HG02840 (cell line): ENCODE measurements at regions not wholly inside any gene's neighbourhood (a gene's known extent, or its start where the extent isn't known, plus 50 kb on each side); places are given as distances from the start of the nearest gene placed in this dataset.
"Not testable (repeated sequence)": the region's sequence is repeated elsewhere in the genome, so short reads cannot be mapped to it uniquely, and the experiment has no call there.

Source experiments
- ATAC-seq: cut with Tn5 transposase; IDR thresholded peaks from one replicate; pipeline ENCODE4 v1.9.1; 2021; ENCODE audit warnings: mild to moderate bottlenecking, moderate library complexity, moderate number of reproducible peaks; ENCODE audit not compliant: unreplicated experiment, low FRiP score

DNA sequence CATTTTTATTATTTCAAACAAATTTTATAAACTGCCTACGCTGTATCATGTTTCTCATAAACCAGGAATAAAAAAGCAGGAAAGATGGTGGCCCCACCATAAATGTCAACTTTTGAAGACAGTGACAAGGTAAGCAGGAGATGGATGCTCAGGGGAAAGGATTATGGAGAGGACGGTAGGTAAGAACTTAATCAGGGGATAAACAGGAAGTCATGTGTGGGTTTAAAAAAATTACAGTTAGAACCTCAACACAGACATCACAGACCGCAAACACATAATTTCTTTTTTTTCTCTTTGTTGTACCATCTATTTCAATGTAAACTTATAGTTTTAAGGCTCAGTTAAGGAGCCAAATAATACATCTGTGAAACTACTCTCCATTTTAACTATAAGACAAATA, 575.2 kb upstream of the SLC8A1 start:
- no peak for ATAC-seq

DNA sequence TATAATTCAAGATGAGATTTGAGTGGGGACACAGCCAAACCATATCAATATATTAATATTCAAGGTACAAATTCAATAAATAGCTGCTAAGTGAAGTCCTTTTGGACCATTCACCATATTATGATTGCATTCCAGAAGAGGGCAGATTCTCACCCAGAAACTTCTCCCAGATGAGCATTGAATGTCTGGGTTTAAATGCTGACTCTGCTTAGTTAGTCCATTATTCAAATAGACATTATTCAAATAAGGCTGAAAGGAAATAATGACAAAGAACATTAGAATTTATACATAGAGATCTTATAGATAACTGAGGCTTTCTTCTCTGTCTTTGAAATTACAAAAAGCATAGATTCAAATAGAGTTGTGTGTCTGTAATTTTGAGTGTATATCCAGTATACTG, 579.4 kb upstream of the SLC8A1 start:
- ATAC-seq, result no peak

DNA sequence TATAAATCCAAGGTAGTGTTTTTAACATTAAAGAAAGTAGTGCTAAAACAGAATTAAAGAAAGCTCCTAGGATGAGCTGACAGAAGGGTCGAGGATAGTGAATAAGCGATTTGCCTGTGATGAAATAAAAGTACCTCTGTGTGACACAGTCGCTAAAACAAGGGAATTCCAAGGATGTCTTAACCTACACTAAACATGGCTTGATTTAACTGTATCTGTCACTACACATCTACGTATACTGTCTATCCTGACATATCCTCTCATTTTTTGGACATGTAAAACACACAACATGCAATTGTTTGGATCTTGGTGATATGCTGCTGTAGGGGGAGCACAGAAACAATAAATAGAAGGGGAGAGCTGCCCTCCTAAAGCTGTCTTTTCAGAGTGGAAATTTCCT, 580.8 kb upstream of the SLC8A1 start:
- ATAC-seq, result no peak

DNA sequence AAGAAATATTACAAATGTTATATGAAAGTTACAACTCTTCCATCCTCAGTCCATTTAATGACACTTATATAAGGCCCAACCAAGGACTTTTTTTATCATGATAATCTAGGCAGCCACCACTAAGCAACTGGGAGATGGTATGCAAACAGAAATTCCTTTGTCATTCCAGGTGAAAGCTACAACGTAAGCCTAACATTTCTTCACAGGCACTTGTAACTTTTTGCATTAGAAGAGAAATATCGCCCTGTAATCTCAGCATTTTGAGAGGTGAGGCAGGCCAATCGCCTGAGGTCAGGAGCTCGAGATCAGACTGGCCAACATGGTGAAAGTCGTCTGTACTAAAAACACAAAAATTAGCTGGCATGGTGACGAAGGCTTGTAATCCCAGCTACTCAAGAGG, 581.2 kb upstream of the SLC8A1 start:
- ATAC-seq, result no peak

DNA sequence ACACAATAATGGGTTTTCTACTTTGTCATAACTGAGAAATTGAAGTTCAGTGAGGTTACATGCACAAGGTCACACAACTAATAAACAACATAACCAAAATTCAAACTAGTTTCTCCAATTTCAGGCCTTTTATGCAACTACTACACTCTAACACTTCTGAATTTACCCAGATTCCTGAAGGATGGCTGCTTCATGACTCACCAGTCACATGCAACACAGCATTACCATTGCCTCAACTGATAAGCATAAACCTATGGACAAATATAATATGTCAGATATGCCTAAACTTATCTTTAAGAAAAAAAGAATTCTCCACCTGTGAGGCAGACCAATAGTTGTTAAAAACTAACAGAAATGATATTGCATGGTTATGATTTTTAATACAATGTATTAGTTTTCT, 586.5 kb upstream of the SLC8A1 start:
- ATAC-seq, result no peak

DNA sequence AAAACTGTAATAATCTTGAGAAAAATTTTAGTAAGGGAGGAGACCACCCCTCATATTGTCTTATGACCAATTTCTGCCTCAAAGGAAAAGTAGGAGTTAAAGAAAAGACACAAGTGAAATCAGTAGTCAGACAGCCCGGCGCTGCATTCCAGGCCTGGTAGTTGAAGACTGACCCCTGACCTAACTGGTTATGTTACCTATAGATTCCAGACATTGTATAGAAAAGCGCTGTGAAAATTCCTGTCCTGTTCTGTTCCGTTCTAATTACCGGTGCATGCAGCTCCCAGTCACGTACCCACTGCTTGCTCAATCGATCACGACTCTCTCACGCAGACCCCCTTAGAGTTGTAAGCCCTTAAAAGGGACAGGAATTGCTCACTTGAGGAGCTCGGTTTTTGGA, 587.9 kb upstream of the SLC8A1 start:
- not testable (repeated sequence) for ATAC-seq

DNA sequence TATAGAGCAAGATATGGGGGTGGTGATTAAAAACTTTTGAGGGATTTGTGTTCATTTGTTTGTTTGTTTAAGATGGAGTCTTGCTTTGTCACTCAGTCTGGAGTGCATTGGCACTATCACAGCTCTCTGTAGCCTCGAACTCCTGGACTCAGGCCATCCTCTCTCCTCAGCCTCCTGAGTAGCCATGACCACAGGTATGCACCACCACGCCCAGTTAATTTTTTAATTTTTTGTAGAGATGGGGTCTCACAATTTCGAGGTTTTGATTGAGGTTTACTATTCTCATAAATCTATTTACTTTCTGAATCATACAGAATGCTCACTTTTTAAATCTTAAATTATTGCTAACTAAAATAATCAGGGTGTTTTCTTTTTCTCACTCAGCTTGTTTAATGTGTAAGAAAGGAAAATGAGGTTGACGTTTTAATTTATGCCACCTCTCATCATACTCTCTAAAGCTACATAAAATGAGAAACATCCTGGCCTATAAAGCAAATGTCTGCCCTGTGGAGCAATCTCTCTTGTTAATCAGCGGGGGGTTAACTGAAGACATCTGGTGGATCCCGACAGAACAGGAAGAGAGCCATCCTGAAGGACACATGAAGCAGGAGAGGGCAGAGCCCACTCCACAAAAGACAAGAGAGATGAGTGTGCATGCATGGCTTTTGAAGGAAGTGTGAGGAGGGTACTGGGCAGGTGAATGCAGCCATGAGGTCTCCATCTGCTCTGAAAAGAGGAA, 589.1 kb upstream of the SLC8A1 start:
- ATAC-seq, result no peak

DNA sequence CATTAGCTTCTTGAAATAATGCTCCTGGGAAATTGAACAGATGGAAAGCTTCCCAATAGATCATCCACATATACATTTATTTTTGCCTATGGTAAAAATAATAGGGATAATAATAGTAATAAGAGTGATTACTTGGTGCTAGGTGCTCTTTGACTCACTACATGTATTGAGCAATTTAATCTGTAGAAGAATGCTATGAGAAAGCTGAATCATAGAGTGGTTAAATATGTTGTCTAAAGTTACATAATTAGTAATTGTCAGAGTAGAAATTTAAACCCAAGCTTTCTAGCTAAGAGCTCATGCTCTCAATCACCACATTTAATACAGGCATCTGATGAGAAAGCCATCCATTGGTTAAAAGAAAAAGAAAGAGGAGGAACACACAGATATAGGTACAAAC, 590.5 kb upstream of the SLC8A1 start:
- ATAC-seq, result no peak

DNA sequence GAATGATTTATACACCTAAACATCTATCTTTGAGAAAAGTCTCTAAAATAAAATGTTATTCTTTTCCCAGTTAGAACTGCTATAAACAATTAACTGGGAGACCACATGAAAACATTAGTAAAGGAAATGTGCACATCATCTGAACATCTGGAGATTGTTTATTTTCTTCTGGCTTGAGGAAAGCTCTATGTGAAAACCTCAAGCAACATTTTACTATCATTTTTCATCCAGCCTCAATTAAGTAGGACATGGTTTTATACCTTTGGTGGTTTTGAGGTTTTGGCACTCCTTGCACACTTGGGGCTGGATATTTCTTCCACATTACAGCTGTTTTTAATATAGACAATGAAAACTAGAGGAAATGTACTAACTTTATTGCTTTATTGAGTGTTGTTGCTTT, 609.5 kb upstream of the SLC8A1 start:
- ATAC-seq, result no peak

DNA sequence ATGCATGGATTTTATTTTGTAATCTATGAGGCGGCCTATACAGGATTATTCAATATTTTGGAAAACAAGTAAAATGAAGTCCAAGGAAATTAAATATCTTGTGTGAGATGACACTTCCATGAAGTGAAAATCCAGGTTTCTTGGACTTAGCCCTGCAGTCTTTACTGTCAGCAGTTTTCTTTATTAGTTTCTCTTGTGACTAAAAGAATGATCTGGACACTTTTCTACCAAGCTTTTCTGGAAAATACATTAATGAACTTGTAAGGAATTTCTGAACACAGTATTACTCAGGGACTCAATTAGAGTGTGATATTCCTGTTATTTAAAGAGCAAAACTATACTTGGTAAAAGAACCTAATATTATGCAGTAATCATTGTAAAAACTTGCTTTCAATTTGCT, 610.4 kb upstream of the SLC8A1 start:
- no peak for ATAC-seq

DNA sequence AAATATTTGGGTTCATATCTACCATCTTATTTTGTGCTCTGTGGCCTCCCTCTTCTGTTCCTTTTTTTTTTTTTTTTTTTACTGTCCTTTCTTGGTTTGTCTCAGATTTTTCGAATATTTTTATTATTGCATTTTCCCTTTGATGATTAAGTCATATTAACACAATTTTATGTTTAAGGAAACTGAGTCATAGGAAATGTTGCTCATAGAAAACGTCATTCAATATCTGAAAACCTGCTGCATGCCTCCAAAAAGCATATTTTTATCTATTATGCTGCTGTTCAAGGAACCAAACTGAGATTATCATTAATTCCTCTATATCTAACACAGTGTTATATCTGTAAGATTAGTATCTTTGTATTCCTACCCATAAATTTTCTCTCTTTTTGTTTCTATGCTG, 614.3 kb upstream of the SLC8A1 start:
- no peak for ATAC-seq

DNA sequence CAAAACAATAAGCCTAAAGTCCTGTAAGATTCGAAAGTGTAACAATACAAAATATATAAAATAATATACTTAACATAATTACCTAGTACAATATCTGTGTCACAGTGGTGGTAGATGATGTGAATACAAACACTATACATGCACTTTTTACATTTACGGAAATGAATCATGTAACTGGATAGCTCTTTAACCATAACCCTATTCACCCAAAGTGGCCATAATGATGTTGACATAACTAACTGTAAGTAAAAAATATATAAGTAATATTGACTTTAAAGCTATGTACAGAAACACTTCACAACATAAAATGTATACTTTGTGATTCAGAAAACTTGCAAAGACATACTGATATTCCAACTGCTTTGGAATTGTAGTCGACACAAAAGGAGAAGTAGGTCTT, 616.9 kb upstream of the SLC8A1 start:
- no peak for ATAC-seq

DNA sequence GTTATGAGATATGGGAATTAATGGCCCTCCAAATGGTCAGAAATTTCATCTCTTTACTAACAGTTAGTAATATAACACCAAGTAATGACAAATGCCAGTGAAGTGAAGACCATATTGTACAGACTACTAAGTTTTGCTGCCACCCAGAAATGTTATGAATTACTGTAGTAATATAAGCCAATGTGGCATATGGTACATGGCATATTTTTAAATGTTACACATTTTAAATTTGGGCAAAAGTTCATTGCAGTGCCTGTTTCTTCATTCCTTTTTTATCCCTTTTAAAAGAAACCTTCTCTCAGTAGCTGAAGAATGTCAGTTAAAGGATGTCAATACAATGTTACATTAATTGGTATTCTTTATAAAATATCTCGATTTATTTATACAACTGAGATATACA, 626.5 kb upstream of the SLC8A1 start:
- ATAC-seq, result no peak

DNA sequence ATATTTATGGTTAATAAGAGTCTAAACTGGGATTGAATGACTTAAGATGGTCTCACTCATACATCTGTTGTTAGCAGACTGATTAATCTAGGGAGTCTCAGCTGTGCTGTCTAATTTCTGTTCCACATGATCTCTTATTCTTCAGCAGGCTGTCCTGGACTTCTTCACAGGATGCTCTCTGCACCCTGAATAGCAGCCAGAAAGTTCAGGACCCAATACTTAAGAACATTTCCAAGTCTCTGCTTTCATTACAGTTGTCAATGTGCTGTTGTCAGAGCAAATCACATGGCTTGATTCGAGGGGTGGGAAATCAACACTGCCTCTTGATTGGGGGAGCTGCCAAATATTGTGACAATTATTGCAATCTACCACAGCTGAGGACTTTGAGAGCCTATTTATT, 627.1 kb upstream of the SLC8A1 start:
- ATAC-seq, result no peak

DNA sequence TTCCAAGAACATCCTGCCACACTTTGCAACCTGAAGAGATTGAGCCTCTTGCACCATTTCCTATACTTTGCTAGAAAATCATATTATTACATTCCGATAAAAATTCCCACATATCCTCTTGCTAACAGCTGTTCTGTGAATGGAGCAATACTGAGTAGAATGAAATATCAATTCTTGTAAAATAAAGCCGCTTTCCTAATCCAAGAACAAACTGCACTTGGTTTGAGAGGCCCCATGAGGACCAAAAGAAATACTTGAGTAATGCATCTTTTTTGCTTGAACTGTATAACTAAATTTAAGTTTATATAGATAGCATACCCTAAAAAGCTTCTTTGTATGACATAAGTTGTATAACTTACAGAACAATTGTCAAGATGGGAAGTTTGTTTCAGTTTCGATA, 632.4 kb upstream of the SLC8A1 start:
- no peak for ATAC-seq

DNA sequence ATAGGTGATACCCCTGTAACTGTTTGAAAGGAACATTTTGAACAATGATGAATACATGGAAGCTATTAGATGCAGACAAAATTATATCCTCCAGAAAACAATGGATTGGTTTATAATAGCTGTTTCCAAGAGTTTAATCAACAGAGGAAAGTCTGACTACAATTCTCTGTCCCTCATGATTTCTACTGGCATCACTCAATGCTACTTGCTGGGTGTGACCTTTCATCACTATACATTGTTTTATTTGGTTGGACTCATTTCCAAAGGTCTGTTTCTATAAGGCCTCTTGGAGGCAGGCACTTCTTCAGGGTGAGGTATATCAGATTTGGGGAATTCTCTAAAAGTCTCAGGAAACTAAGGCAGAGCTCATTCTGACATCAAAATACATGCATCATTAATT, 636.1 kb upstream of the SLC8A1 start:
- ATAC-seq, result no peak

DNA sequence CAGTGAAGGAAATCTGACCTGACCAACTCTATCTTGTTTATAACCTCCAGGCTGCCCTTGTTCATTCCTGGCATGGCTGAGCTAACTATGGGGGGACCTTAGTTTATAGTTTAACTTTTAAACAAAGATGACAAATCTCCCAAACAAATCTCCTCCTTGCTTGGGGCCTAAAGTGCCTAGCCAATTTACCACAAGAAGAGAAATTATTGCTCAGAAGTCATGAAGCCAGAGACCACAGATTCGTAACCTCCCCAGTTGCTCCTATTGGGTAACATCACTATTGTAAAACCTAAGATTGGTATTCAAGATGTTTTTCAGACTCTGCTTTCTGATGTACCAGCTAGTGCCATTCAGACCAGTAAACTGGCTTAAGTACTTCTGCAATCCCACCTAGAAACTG, 649.4 kb upstream of the SLC8A1 start:
- no peak for ATAC-seq

DNA sequence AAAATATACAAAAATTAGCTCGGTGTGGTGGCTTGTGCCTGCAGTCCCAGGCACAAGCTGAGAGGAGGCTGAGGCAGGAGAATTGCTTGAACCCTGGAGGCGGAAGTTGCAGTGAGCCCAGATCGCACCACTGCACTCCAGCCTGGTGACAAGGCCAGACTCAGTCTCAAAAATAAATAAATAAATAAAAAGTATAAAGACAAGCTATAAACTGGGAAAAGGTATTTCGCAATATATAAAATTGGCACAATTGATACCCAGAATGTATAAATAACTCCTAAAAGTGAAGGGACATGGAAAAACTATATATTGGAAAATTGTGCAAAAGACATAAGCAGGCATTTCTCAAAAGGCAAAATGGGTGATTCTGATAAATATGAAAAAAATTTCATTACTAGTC, 657.9 kb upstream of the SLC8A1 start:
- ATAC-seq, result no peak

DNA sequence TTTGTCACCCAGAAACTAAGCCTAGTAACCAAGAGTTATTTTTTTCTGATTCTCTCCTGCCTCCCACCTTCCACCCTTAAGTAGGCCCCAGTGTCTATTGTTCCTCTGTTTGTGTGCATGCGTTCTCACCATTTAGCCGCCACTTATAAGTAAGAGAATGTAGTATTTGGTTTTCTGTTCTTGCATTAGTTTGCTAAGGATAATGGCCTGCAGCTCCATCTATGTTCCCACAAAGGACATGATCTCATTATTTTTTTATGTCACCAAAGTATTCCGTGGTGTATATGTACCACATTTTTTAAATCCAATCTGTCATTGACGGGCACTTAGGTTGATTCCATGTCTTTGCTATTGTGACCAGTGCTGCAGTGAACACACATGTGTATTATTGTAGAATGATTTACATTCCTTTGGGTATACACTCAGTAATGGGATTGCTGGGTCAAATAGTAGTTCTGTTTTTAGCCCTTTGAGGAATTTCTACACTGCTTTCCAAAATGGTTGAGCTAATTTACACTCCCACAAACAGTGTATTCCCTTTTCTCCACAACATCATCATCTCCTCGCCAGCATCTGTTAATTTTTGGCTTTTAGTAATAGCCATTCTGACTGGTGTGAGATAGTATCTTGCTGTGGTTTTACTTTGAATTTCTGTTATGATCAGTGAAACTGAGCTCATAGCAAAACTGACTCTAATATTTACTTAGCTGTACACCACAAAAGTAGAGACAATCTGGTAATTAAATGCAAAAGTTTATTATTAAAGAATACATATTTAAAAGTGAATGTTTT, 660.1 kb upstream of the SLC8A1 start:
- ATAC-seq, result no peak

DNA sequence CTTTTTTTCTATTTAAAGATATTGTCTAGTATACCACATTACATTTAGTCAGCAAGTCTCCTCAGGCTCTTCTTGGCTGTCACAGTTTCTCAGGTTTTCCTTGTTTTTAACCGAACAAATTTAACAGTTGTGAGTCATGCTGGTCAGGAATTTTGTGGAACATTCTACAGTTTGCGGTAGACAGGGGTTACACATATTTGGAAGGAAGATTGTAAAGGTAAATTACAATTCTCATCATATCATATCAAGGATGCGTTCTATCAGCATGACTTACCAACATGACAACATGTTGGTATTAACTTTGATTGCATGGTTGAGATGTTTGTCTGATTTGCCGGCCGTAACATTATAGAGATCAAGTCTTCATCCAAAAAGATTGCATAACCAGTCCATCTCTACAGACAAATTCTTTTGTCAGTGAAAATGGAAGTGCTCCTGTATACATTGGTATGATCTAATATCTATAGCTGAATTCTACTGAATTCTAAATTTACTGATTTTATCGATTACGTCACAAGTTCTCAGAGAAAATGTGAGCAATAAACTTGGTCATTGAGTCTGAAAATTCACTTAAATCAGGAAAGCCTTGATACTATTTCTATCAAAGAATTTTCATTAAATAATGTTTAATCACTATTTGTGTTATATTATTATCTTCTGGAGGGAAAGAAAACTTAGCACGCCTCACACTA, 664.4 kb upstream of the SLC8A1 start:
- no peak for ATAC-seq

DNA sequence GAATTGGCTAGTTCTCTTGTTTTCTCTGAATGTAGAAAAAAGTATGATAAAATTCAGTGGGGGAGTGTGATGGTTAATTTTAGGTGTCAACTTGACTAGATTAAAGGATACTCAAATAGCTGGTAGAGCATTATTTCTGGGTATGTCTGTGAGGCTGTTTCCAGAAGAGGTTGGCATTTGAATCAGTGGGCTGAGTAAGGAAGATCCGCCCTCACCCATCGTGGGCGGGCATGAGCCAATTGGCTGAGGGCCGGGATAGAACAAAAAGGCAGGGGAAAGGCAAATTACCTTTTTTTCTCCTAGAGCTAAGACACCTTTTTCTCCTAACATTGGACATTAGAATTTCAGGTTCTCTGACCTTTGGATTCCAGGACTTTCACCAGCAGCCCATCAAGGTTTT, 667.6 kb upstream of the SLC8A1 start:
- no peak for ATAC-seq

DNA sequence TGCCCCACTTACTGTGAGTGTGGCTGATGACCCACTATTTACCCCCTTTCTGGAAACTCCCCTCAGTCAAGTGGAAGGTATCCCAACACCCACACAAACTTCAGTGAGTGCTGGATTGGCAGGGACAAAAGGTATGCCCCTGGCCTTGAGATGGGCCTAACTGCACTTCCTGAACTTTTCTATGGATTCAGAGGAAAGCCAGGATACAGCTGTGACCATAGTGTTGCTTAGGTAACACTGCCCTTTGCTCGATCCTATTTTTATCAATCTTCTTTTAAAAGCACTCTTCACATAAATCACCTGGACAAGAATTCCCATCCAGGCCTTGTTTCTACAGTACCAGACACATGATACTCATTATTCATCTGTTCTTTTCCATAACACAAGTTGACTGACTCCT, 671.5 kb upstream of the SLC8A1 start:
- ATAC-seq, result no peak
